ENCODE measurements at regions not wholly inside any gene's neighbourhood (a gene's known extent, or its start where the extent isn't known, plus 50 kb on each side); places are given as distances from the start of the nearest gene placed in this dataset.

- TF ChIP-seq USF2 (IDR thresholded peaks at IDR 0.05; ENCODE audit: low read depth, low read length) (no peak), USF2 (CRISPR knock-in tag; IDR thresholded peaks at IDR 0.05; ENCODE audit: borderline replicate concordance) (no peak), NR2F6 (IDR thresholded peaks at IDR 0.05) (no peak), NR2F6 (CRISPR knock-in tag; IDR thresholded peaks at IDR 0.05) (no peak), CEBPG (CRISPR knock-in tag; IDR thresholded peaks at IDR 0.05) (0 out of 2 replicates have a peak, but pooled peaks have one; percentile 18), RNF2 (conservative IDR thresholded peaks at IDR 0.05; ENCODE audit: low read depth) (no peak), FLYWCH1 (CRISPR knock-in tag; IDR thresholded peaks at IDR 0.05) (no peak), SP4 (CRISPR knock-in tag; IDR thresholded peaks at IDR 0.05) (no peak), MTA1 (CRISPR knock-in tag; IDR thresholded peaks at IDR 0.05; ENCODE audit: borderline replicate concordance) (no peak), IKZF1 (IDR thresholded peaks at IDR 0.05) (no peak), ZNF616 (CRISPR knock-in tag; IDR thresholded peaks at IDR 0.05; ENCODE audit: low read depth) (no peak), U2AF2 (IDR thresholded peaks at IDR 0.05; ENCODE audit: low read depth, low read length) (no peak), ZFP36L2 (CRISPR knock-in tag; IDR thresholded peaks at IDR 0.05) (no peak), ZMYM4 (CRISPR knock-in tag; IDR thresholded peaks at IDR 0.05) (no peak), TSC22D2 (CRISPR knock-in tag; IDR thresholded peaks at IDR 0.05; ENCODE audit: borderline replicate concordance) (no peak), ATF5 (CRISPR knock-in tag; IDR thresholded peaks at IDR 0.05; ENCODE audit: low read depth) (no peak), ZNF18 (CRISPR knock-in tag; IDR thresholded peaks at IDR 0.05; ENCODE audit: insufficient replicate concordance) (no peak), ZSCAN20 (CRISPR knock-in tag; IDR thresholded peaks at IDR 0.05; ENCODE audit: borderline replicate concordance) (no peak), MTF1 (CRISPR knock-in tag; IDR thresholded peaks at IDR 0.05) (no peak)
These were observed 202.6 kb upstream of the VCX start (continued) for GRCh38 chrX:7640392-7640791.

All from HepG2 (cell line).